ENCODE measurements at regions not wholly inside any gene's neighbourhood (a gene's known extent, or its start where the extent isn't known, plus 50 kb on each side); places are given as distances from the start of the nearest gene placed in this dataset.

GRCh38 chr7:113562242-113562641 lies 356.6 kb downstream of the PPP1R3A start:
- TF ChIP-seq CTCF (IDR thresholded peaks at IDR 0.05) (no peak), EP300 (IDR thresholded peaks at IDR 0.05; ENCODE audit: low read depth) (no peak), POLR2AphosphoS5 (IDR thresholded peaks at IDR 0.05) (no peak)

All from transverse colon (tissue), 4 donors.